Cardiac fibroblast (primary cell): ENCODE measurements at regions not wholly inside any gene's neighbourhood (a gene's known extent, or its start where the extent isn't known, plus 50 kb on each side); places are given as distances from the start of the nearest gene placed in this dataset.
"Not testable (repeated sequence)": the region's sequence is repeated elsewhere in the genome, so short reads cannot be mapped to it uniquely, and the experiment has no call there.

Source experiments
- DNase-seq, 2 donors: peaks; one replicate each; pipeline versions ENCODE4 v3.0.0 to v3.0.0-alpha.2; 2010; ENCODE audit warnings: low read depth in 2 of 2
- H3K4me3 ChIP-seq, 2 donors: replicated peaks in 1 of 2; 1 replicate in 1 of 2; 2 replicates in 1 of 2; pipeline ENCODE4 v1.5.1; 2011; ENCODE audit warnings: low read depth in 2 of 2, low read length in 2 of 2, mild to moderate bottlenecking in 2 of 2, moderate library complexity in 1 of 2
- TF ChIP-seq, protein P1 (sequence below): IDR thresholded peaks from one replicate; pipeline ENCODE4 v1.5.1; 2011; ENCODE audit warnings: low read depth, mild to moderate bottlenecking, low read length, inconsistent platforms

GRCh38 chr10:32142646-32143045 is 86.4 kb upstream of the KIF5B start:
- DNase-seq = peak; percentile 34 to 79
- TF ChIP-seq, protein P1, sequence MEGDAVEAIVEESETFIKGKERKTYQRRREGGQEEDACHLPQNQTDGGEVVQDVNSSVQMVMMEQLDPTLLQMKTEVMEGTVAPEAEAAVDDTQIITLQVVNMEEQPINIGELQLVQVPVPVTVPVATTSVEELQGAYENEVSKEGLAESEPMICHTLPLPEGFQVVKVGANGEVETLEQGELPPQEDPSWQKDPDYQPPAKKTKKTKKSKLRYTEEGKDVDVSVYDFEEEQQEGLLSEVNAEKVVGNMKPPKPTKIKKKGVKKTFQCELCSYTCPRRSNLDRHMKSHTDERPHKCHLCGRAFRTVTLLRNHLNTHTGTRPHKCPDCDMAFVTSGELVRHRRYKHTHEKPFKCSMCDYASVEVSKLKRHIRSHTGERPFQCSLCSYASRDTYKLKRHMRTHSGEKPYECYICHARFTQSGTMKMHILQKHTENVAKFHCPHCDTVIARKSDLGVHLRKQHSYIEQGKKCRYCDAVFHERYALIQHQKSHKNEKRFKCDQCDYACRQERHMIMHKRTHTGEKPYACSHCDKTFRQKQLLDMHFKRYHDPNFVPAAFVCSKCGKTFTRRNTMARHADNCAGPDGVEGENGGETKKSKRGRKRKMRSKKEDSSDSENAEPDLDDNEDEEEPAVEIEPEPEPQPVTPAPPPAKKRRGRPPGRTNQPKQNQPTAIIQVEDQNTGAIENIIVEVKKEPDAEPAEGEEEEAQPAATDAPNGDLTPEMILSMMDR = no peak
- no peak overlapping the region for H3K4me3 ChIP-seq

GRCh38 chr10:32141018-32141807 is 85.0 kb upstream of the KIF5B start:
- H3K4me3 ChIP-seq = no peak overlapping the region
- DNase-seq = peak; percentile 85 to 90
- TF ChIP-seq, protein P1 = no peak

DNA sequence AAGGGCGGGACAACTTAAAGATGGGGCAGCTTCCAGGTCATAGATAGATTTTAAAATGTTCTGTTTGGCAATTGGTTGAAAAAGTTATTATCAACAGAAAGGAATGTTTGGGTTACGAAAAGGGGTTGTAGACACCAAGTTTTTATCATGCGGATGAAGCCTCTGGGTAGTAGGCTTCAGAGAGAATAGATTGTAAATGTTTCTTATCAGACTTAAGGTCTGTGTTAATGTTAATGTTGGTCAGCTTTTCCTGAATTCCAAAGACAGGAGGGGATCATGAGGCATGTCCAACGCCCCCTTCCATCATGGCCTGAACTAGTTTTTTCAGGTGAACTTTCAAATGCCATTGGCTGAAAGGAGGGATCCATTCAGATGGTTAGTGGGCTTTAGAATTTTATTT is 84.2 kb upstream of the KIF5B start:
- TF ChIP-seq, protein P1 = no peak

DNA sequence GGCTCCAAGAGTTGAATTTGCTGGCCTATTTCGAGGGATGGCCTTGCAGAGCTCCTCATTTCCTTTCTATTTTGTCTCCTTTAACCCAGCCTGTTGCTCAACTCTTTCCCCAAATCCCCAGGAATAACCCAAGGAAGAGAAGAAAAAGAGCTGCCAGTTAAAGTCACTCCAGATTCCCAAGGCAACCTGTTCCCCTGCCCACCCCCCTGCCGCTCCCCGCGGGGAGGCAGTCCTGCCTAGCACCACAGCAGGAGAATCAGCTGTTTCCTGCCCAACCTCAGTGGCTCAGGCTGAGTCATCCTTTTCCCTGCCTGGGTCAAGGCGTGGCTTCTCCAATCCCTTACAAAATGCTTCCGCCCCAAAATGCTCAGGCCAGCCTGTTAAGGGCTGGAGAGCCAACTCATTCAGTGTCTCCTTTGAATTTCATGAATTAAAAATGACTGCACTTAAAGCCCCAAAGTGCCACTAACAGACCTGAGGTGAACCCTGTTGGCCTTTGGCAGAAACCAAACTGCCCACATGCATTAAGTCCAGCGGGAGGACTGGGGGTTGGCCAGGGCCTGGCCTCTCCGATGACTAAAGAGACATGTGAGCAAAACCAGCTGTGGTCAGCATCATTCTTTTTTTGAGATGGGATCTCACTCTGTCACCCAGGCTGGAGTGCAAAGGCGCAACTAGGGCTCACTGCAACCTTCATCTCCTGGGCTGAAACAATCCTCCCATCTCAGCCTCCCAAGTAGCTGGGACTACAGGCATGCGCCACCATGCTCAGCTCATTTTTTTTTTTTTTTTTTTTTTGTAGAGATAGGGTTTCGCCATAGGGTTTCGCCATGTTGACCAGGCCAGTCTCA is 83.2 kb upstream of the KIF5B start:
- DNase-seq = peak; percentile 93 to 97
- peak overlapping the region in 1 of 2 donors; percentile 7 for H3K4me3 ChIP-seq
- TF ChIP-seq, protein P1 = peak; percentile 9

More for the DNA sequence above, 84.2 kb upstream of the KIF5B start:
- no peak for DNase-seq
- H3K4me3 ChIP-seq = no peak overlapping the region

- not testable (repeated sequence) for H3K4me3 ChIP-seq, DNase-seq
Observed at GRCh38 chr10:32136927-32137326, 80.7 kb upstream of the KIF5B start.

GRCh38 chr10:32135796-32136195 is 79.6 kb upstream of the KIF5B start:
- H3K4me3 ChIP-seq = not testable (repeated sequence)

DNA sequence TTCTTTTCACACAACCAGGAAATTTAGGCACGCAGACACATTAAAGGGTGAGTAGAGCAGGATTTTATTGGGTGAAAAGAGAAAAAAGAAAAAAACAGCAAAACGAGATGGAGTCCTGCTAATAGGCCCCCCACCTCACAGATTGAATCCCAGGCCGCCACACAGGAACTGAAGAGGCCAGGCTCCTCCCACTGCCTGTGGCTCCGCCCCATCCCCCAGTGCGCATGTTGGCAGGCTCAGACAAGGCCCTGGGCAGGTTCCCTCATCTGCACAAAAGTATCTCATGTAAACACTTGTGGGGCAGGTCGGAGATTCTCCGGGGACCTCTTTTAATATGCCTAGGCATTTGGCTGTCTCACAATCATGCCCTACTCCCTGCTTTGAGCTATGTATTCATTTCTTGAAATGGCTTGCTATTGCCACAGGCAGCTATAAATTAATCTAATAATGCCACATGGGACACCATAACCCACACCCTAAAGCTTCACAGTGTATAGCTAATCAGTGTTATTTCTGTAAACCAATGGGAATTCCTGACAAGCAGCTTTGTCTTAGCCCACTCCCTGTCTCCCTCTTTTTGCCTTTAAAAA is 76.2 kb upstream of the KIF5B start:
- H3K4me3 ChIP-seq = no peak overlapping the region
- DNase-seq = no peak
- TF ChIP-seq, protein P1 = no peak

More at GRCh38 chr10:32135796-32136195, 79.6 kb upstream of the KIF5B start:
- DNase-seq = not testable (repeated sequence)
